NCI-H446 treated with DMSO at 0.1 percent for 48 hours (cell line): ENCODE measurements at regions not wholly inside any gene's neighbourhood (a gene's known extent, or its start where the extent isn't known, plus 50 kb on each side); places are given as distances from the start of the nearest gene placed in this dataset.
"Not testable (repeated sequence)": the region's sequence is repeated elsewhere in the genome, so short reads cannot be mapped to it uniquely, and the experiment has no call there.

Experiments used
- DNase-seq: peaks from one replicate; lab custom pipeline; 2025; lab: John Stamatoyannopoulos, UW

- no peak for DNase-seq
These were observed 252.2 kb upstream of the PLPP4 start for GRCh38 chr10:120204877-120205276.

GRCh38 chr10:120205368-120206018 lies 251.5 kb upstream of the PLPP4 start:
- no peak for DNase-seq

GRCh38 chr10:120208488-120208887 lies 248.5 kb upstream of the PLPP4 start:
- DNase-seq, result no peak

- no peak for DNase-seq
These were observed 247.8 kb upstream of the PLPP4 start for GRCh38 chr10:120209124-120209762.

GRCh38 chr10:120212275-120212674 lies 244.8 kb upstream of the PLPP4 start:
- DNase-seq, result no peak

GRCh38 chr10:120213283-120213682 lies 243.7 kb upstream of the PLPP4 start:
- not testable (repeated sequence) for DNase-seq

GRCh38 chr10:120217736-120218135 lies 239.3 kb upstream of the PLPP4 start:
- DNase-seq, result no peak

GRCh38 chr10:120221873-120222485 lies 235.0 kb upstream of the PLPP4 start:
- peak; percentile 51 for DNase-seq

- no peak for DNase-seq
These were observed 227.4 kb upstream of the PLPP4 start for GRCh38 chr10:120229641-120230040.

GRCh38 chr10:120239695-120240094 lies 217.3 kb upstream of the PLPP4 start:
- not testable (repeated sequence) for DNase-seq

GRCh38 chr10:120251821-120252442 lies 205.1 kb upstream of the PLPP4 start:
- DNase-seq, result no peak

GRCh38 chr10:120253131-120253530 lies 203.9 kb upstream of the PLPP4 start:
- DNase-seq, result no peak

GRCh38 chr10:120260456-120260855 lies 196.6 kb upstream of the PLPP4 start:
- peak; percentile 31 for DNase-seq

- DNase-seq, result no peak
These were observed 194.0 kb upstream of the PLPP4 start for GRCh38 chr10:120262857-120263547.

GRCh38 chr10:120266022-120266421 lies 191.0 kb upstream of the PLPP4 start:
- DNase-seq, result no peak

- no peak for DNase-seq
These were observed 186.1 kb upstream of the PLPP4 start for GRCh38 chr10:120270906-120271305.

GRCh38 chr10:120271696-120272095 lies 185.3 kb upstream of the PLPP4 start:
- DNase-seq, result no peak

GRCh38 chr10:120272350-120272749 lies 184.7 kb upstream of the PLPP4 start:
- DNase-seq, result no peak

GRCh38 chr10:120278069-120278468 lies 179.0 kb upstream of the PLPP4 start:
- no peak for DNase-seq

- DNase-seq, result no peak
These were observed 177.8 kb upstream of the PLPP4 start for GRCh38 chr10:120279196-120279595.

- DNase-seq, result no peak
These were observed 174.6 kb upstream of the PLPP4 start for GRCh38 chr10:120282421-120282820.

GRCh38 chr10:120282846-120283492 lies 174.1 kb upstream of the PLPP4 start:
- DNase-seq, result no peak
